Esophagus squamous epithelium (tissue), 5 donors: ENCODE measurements at regions not wholly inside any gene's neighbourhood (a gene's known extent, or its start where the extent isn't known, plus 50 kb on each side); places are given as distances from the start of the nearest gene placed in this dataset.

Source experiments
- DNase-seq: peaks from one replicate; lab custom pipeline; 2025; lab: John Stamatoyannopoulos, UW
- H3K27ac ChIP-seq, 4 donors: fragments of 200-600 bp; sonication (generic); one replicate each; pipeline ENCODE4 v1.5.1; 2016 to 2019; ENCODE audit warnings: mild to moderate bottlenecking in 1 of 4
- H3K27me3 ChIP-seq, 4 donors: fragments of 200-600 bp; sonication (generic); 1 replicate in 3 of 4; 2 replicates in 1 of 4; pipeline versions ENCODE4 v1.5.1 to v1.6.0; 2017 to 2021; ENCODE audit warnings: antibody characterized with exemption in 1 of 4
- H3K36me3 ChIP-seq, 3 donors: fragments of 200-600 bp; sonication (generic); one replicate each; pipeline ENCODE4 v1.5.1; 2016 to 2019
- H3K4me1 ChIP-seq, 3 donors: fragments of 200-600 bp; sonication (generic); one replicate each; pipeline ENCODE4 v1.5.1; 2017 to 2019
- H3K4me3 ChIP-seq, 4 donors: fragments of 200-600 bp; sonication (generic); 1 replicate in 3 of 4; 2 replicates in 1 of 4; pipeline ENCODE4 v1.5.1; 2016 to 2019; ENCODE audit warnings: mild to moderate bottlenecking in 2 of 4, moderate library complexity in 1 of 4
- H3K9me3 ChIP-seq, 3 donors: fragments of 200-600 bp; sonication (generic); one replicate each; pipeline ENCODE4 v1.5.1; 2016 to 2019
- POLR2A ChIP-seq, 4 donors: fragments of 450-650 bp; IDR thresholded peaks; one replicate each; pipeline ENCODE4 v1.6.1; 2017; ENCODE audit warnings: antibody characterized with exemption in 4 of 4, mild to moderate bottlenecking in 4 of 4, moderate library complexity in 3 of 4
- WGBS, 2 donors: methylation state at CpG; one replicate each; pipeline ENCODE4 v1.1.5; 2018; 5-methylcytosine and 5-hydroxymethylcytosine counted together
- intact Hi-C: fragments of 100-400 bp; cut with DNase I; formaldehyde crosslinking; loops from one replicate; pipeline ENCODE4 v1.15.0; 2022
- TF ChIP-seq, protein P1 (sequence below), 6 experiments: fragments of 450-650 bp in 4 of 6; fragments of 200-600 bp in 2 of 6; sonication (generic) in 2 of 6; IDR thresholded peaks; one replicate each; pipeline ENCODE4 v1.5.1; 2016 to 2019; ENCODE audit warnings: antibody characterized with exemption in 6 of 6, mild to moderate bottlenecking in 4 of 6, moderate library complexity in 4 of 6
- donor health status: DM: yes; HTN: yes; CAD: no.

DNA sequence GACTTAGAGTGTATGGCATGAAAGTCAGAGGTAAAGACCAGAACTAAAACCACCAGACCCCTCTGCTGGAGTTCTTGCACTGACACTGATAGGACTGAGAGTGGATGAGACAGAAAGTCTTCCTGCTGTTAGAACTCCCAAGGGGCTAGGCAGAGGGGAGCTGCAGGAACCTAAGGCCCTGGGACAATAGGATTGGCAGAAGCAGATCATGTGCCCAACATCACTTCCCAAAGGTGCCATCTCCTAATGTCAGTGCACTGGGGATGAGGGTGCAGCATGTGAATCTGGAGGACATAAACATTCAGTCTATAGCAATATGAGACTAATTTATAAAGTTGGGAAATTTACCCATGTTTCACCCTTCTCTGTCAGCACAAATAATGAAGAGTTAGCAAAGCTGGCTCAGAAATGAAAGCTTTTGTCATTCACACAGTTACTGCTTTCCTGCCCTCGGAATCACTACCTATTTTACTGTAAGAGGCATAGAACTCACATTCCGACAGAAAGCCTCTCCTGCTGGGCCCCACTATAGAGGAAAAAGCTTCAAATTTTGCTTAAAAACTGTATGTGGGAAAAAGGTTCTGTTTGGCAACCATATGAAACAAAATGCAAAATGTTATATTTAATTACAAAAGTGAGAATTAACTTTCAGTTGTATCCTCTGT lies 49.9 kb upstream of the SSX2IP start:
- Histone ChIP-seq H3K27me3 (no peaks in the 10 kb centered on the region), H3K9me3 (no peaks in the 10 kb centered on the region), H3K4me3 (no peak overlapping the region), H3K4me1 (no peaks in the 10 kb centered on the region), H3K36me3 (no peaks in the 10 kb centered on the region), H3K27ac (no peak overlapping the region)
- DNase-seq, result no peak
- intact Hi-C loops, result no loop called here
- WGBS, 2 donors, result 82 to 94% methylated on average over 2 of the region's 2 CpGs
- TF ChIP-seq POLR2A (IDR thresholded peaks at IDR 0.05), result no peak
- TF ChIP-seq, protein P1, sequence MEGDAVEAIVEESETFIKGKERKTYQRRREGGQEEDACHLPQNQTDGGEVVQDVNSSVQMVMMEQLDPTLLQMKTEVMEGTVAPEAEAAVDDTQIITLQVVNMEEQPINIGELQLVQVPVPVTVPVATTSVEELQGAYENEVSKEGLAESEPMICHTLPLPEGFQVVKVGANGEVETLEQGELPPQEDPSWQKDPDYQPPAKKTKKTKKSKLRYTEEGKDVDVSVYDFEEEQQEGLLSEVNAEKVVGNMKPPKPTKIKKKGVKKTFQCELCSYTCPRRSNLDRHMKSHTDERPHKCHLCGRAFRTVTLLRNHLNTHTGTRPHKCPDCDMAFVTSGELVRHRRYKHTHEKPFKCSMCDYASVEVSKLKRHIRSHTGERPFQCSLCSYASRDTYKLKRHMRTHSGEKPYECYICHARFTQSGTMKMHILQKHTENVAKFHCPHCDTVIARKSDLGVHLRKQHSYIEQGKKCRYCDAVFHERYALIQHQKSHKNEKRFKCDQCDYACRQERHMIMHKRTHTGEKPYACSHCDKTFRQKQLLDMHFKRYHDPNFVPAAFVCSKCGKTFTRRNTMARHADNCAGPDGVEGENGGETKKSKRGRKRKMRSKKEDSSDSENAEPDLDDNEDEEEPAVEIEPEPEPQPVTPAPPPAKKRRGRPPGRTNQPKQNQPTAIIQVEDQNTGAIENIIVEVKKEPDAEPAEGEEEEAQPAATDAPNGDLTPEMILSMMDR (IDR thresholded peaks at IDR 0.05), result no peak
